ENCODE measurements at regions not wholly inside any gene's neighbourhood (a gene's known extent, or its start where the extent isn't known, plus 50 kb on each side); places are given as distances from the start of the nearest gene placed in this dataset.
"Not testable (repeated sequence)": the region's sequence is repeated elsewhere in the genome, so short reads cannot be mapped to it uniquely, and the experiment has no call there.

GRCh38 chr9:129412814-129413536, 207.9 kb downstream of the C9orf50 start:
- ATAC-seq: peak; percentile 2

GRCh38 chr9:129412176-129412813, 208.6 kb downstream of the C9orf50 start:
- ATAC-seq: not testable (repeated sequence)

- ATAC-seq: no peak
Measured at GRCh38 chr9:129411501-129412175, 209.3 kb downstream of the C9orf50 start.

GRCh38 chr9:129410226-129410625, 210.7 kb downstream of the C9orf50 start:
- ATAC-seq: no peak

- peak; percentile 17 for ATAC-seq
Measured at GRCh38 chr9:129408535-129409215, 212.2 kb downstream of the C9orf50 start.

GRCh38 chr9:129407905-129408452, 212.9 kb downstream of the C9orf50 start:
- ATAC-seq: no peak

- ATAC-seq: peak; percentile 80
Measured at GRCh38 chr9:129406278-129407225, 214.3 kb downstream of the C9orf50 start.

GRCh38 chr9:129405827-129406213, 215.1 kb downstream of the C9orf50 start:
- no peak for ATAC-seq

- no peak for ATAC-seq
Measured at GRCh38 chr9:129405089-129405826, 215.6 kb downstream of the C9orf50 start.

- ATAC-seq: no peak
Measured at GRCh38 chr9:129404621-129405020, 216.3 kb downstream of the C9orf50 start.

- ATAC-seq: no peak
Measured at GRCh38 chr9:129403779-129404620, 216.9 kb downstream of the C9orf50 start.

GRCh38 chr9:129402931-129403778, 217.7 kb downstream of the C9orf50 start:
- ATAC-seq: no peak

GRCh38 chr9:129402371-129402739, 218.5 kb downstream of the C9orf50 start:
- ATAC-seq: no peak

- ATAC-seq: peak; percentile 39
Measured at GRCh38 chr9:129401623-129402370, 219.1 kb downstream of the C9orf50 start.

- no peak for ATAC-seq
Measured at GRCh38 chr9:129400971-129401622, 219.8 kb downstream of the C9orf50 start.

- no peak for ATAC-seq
Measured at GRCh38 chr9:129400001-129400970, 220.6 kb downstream of the C9orf50 start.

- no peak for ATAC-seq
Measured at GRCh38 chr9:129399634-129399990, 221.3 kb downstream of the C9orf50 start.
